ENCODE measurements at regions not wholly inside any gene's neighbourhood (a gene's known extent, or its start where the extent isn't known, plus 50 kb on each side); places are given as distances from the start of the nearest gene placed in this dataset.

GRCh38 chr16:49165025-49165424 is 116.6 kb downstream of the CBLN1 start:
- POLR2A ChIA-PET, result no interaction called here
- CTCF ChIA-PET, result no interaction called here
- in situ Hi-C loops (cut with HindIII; ENCODE audit: low pct_unique_long_range_greater_than_20kb, low sequenced_read_pairs) (no loop called here), intact Hi-C loops (cut with micrococcal nuclease; ENCODE audit: unreplicated experiment) (no loop called here)
- Histone ChIP-seq H3K4me3 (ENCODE audit: low read depth in 2 of 2, low read length in 2 of 2) (no peak overlapping the region), H3K36me3 (ENCODE audit: control insufficient read depth, insufficient read depth, low read length) (no peaks in the 10 kb centered on the region), H3K27ac (ENCODE audit: low read length) (no peak overlapping the region), H3K27me3 (ENCODE audit: control insufficient read depth, insufficient read depth, low read length) (no peaks in the 10 kb centered on the region; the same call in 1 of the 2 replicates), H3K4me1 (ENCODE audit: control insufficient read depth, insufficient read depth, low read length) (no peaks in the 10 kb centered on the region), H3K9me3 (ENCODE audit: control insufficient read depth, insufficient read depth, low read depth, low read length) (no peaks in the 10 kb centered on the region)
- no peak for DNase-seq (ENCODE audit: low read depth, low spot score)
- ATAC-seq, result no peak
- no TSS peak for BruUV-seq (replicated peaks)
- TF ChIP-seq CTCF (IDR thresholded peaks at IDR 0.05) (no peak), SIN3A (IDR thresholded peaks at IDR 0.05; ENCODE audit: borderline replicate concordance, insufficient read depth, low read depth, low read length) (no peak), TCF7L2 (IDR thresholded peaks at IDR 0.05; ENCODE audit: low read depth, low read length) (no peak), REST (IDR thresholded peaks at IDR 0.05; ENCODE audit: insufficient read depth in 1 of 2, low read depth in 2 of 2, low read length in 1 of 2) (no peak), POLR2AphosphoS5 (IDR thresholded peaks at IDR 0.05; ENCODE audit: low read depth, low read length) (no peak)

GRCh38 chr16:49161191-49161590 is 120.4 kb downstream of the CBLN1 start:
- BruUV-seq (replicated peaks), result no TSS peak
- H3K9me3 ChIP-seq (ENCODE audit: control insufficient read depth, insufficient read depth, low read depth, low read length), result no peaks in the 10 kb centered on the region
- H3K27me3 ChIP-seq (ENCODE audit: control insufficient read depth, insufficient read depth, low read length), result no peaks in the 10 kb centered on the region
- no peaks in the 10 kb centered on the region for H3K4me1 ChIP-seq (ENCODE audit: control insufficient read depth, insufficient read depth, low read length)
- ATAC-seq (no peak), DNase-seq (ENCODE audit: low read depth, low spot score) (no peak)
- in situ Hi-C loops (cut with HindIII; ENCODE audit: low pct_unique_long_range_greater_than_20kb, low sequenced_read_pairs) (no loop called here), intact Hi-C loops (cut with micrococcal nuclease; ENCODE audit: unreplicated experiment) (no loop called here)
- TF ChIP-seq TCF7L2 (IDR thresholded peaks at IDR 0.05; ENCODE audit: low read depth, low read length) (no peak), SIN3A (IDR thresholded peaks at IDR 0.05; ENCODE audit: borderline replicate concordance, insufficient read depth, low read depth, low read length) (no peak), REST (IDR thresholded peaks at IDR 0.05; ENCODE audit: insufficient read depth in 1 of 2, low read depth in 2 of 2, low read length in 1 of 2) (no peak), CTCF (IDR thresholded peaks at IDR 0.05) (no peak), POLR2AphosphoS5 (IDR thresholded peaks at IDR 0.05; ENCODE audit: low read depth, low read length) (no peak)
- CTCF ChIA-PET, result no interaction called here
- no peak overlapping the region for H3K27ac ChIP-seq (ENCODE audit: low read length)
- no peaks in the 10 kb centered on the region for H3K36me3 ChIP-seq (ENCODE audit: control insufficient read depth, insufficient read depth, low read length)
- POLR2A ChIA-PET, result no interaction called here
- no peak overlapping the region for H3K4me3 ChIP-seq (ENCODE audit: low read depth in 2 of 2, low read length in 2 of 2)

All from Panc1 (cell line).